IMR-90 (cell line): ENCODE measurements at regions not wholly inside any gene's neighbourhood (a gene's known extent, or its start where the extent isn't known, plus 50 kb on each side); places are given as distances from the start of the nearest gene placed in this dataset.

Experiments
- ATAC-seq: fragments of 200-7000 bp; cut with Tn5 transposase; 2 replicates; pipeline ENCODE4 v1.9.1; 2020; ENCODE audit warnings: low read depth, mild to moderate bottlenecking, moderate library complexity
- BruUV-seq: library from RNA; stranded (reverse); fragments of 400-500 nt; replicated peaks from 2 replicates; lab custom pipeline; 2021; lab: Mats Ljungman, UMichigan
- CTCF ChIA-PET: fragments of 300-600 bp; formaldehyde crosslinking; extraction: SDS; loops from one replicate; lab custom pipeline; 2021; ENCODE audit warnings: antibody characterized with exemption; lab: Yijun Ruan, JAX
- POLR2A ChIA-PET: fragments of 300-600 bp; sonication (Branson Sonifier 250); formaldehyde crosslinking; loops from one replicate; lab custom pipeline; 2022; ENCODE audit warnings: antibody characterized with exemption; ENCODE audit not compliant: unreplicated experiment; lab: Charles Lee
- DNase-seq: peaks from one replicate; pipeline ENCODE4 v3.0.0; 2013
- H2AFZ ChIP-seq: replicated peaks from 2 replicates; pipeline ENCODE3; 2013; ENCODE audit warnings: low read length, mild to moderate bottlenecking; ENCODE audit not compliant: poor library complexity
- H2AK5ac ChIP-seq: 2 replicates; pipeline ENCODE4 v1.6.1; 2013; ENCODE audit warnings: low read depth, low read length, inconsistent platforms
- H2AK9ac ChIP-seq: replicated peaks from 2 replicates; pipeline ENCODE3; 2013; ENCODE audit warnings: mild to moderate bottlenecking, low read depth, low read length, moderate library complexity; ENCODE audit not compliant: poor library complexity
- H2BK120ac ChIP-seq: 2 replicates; pipeline ENCODE4 v1.6.1; 2013; ENCODE audit warnings: low read depth, low read length, inconsistent platforms
- H2BK15ac ChIP-seq: 3 replicates; pipeline ENCODE4 v1.6.1; 2013; ENCODE audit warnings: low read depth, low read length, inconsistent platforms
- H2BK20ac ChIP-seq: 2 replicates; pipeline ENCODE4 v1.6.1; 2013; ENCODE audit warnings: low read depth, mild to moderate bottlenecking, inconsistent platforms, low read length, moderate library complexity
- H2BK5ac ChIP-seq: 2 replicates; pipeline ENCODE4 v1.6.1; 2013; ENCODE audit warnings: mild to moderate bottlenecking, low read depth, low read length, inconsistent platforms; ENCODE audit not compliant: poor library complexity, severe bottlenecking
- H3K14ac ChIP-seq: replicated peaks from 2 replicates; pipeline ENCODE4 v1.6.1; 2013; ENCODE audit warnings: low read depth, low read length, inconsistent platforms
- H3K18ac ChIP-seq: 2 replicates; pipeline ENCODE4 v1.6.1; 2013; ENCODE audit warnings: low read depth, low read length, control low read depth
- H3K23ac ChIP-seq: 2 replicates; pipeline ENCODE4 v1.6.1; 2013; ENCODE audit warnings: low read depth, low read length, inconsistent platforms
- H3K27ac ChIP-seq: 2 replicates; pipeline ENCODE4 v1.5.1; 2013; ENCODE audit warnings: mild to moderate bottlenecking, control low read depth, low read length; ENCODE audit not compliant: insufficient read depth
- H3K27me3 ChIP-seq: 2 replicates; pipeline ENCODE4 v1.6.1; 2013; ENCODE audit warnings: low read length; ENCODE audit not compliant: control insufficient read depth, insufficient read depth
- H3K36me3 ChIP-seq: 2 replicates; pipeline ENCODE4 v1.6.1; 2013; ENCODE audit warnings: low read length, mixed read lengths; ENCODE audit not compliant: control insufficient read depth, insufficient read depth
- H3K4ac ChIP-seq: 2 replicates; pipeline ENCODE4 v1.6.1; 2013; ENCODE audit warnings: low read depth, low read length, inconsistent platforms
- H3K4me1 ChIP-seq: 2 replicates; pipeline ENCODE4 v1.6.1; 2013; ENCODE audit warnings: low read length, mixed read lengths; ENCODE audit not compliant: control insufficient read depth, insufficient read depth
- H3K4me2 ChIP-seq: 2 replicates; pipeline ENCODE4 v1.6.1; 2013; ENCODE audit warnings: low read depth, mild to moderate bottlenecking, control low read depth, low read length, moderate library complexity
- H3K4me3 ChIP-seq: 2 replicates; pipeline ENCODE4 v1.5.1; 2013; ENCODE audit warnings: low read depth, mild to moderate bottlenecking, control low read depth, low read length, moderate library complexity; ENCODE audit not compliant: insufficient read depth
- H3K56ac ChIP-seq: 2 replicates; pipeline ENCODE4 v1.6.1; 2013; ENCODE audit warnings: low read length, inconsistent platforms; ENCODE audit not compliant: insufficient read depth; ENCODE audit errors: extremely low read depth
- H3K79me1 ChIP-seq, 2 experiments: 2 replicates each; pipeline ENCODE4 v1.6.1; 2013; ENCODE audit warnings: low read length in 2 of 2, inconsistent platforms in 1 of 2, low read depth in 1 of 2
- H3K9ac ChIP-seq: 2 replicates; pipeline ENCODE4 v1.6.1; 2013; ENCODE audit warnings: low read depth, low read length, control low read depth
- H3K9me1 ChIP-seq: 2 replicates; pipeline ENCODE4 v1.6.1; 2013; ENCODE audit warnings: low read length, inconsistent platforms; ENCODE audit not compliant: insufficient read depth
- H3K9me3 ChIP-seq: 2 replicates; pipeline ENCODE4 v1.6.1; 2013; ENCODE audit warnings: low read length; ENCODE audit not compliant: control insufficient read depth, insufficient read depth
- H4K20me1 ChIP-seq: 2 replicates; pipeline ENCODE4 v1.6.1; 2013; ENCODE audit warnings: low read length, inconsistent platforms; ENCODE audit not compliant: insufficient read depth
- H4K5ac ChIP-seq: 2 replicates; pipeline ENCODE4 v1.6.1; 2013; ENCODE audit warnings: mild to moderate bottlenecking, low read depth, low read length, control low read depth
- H4K8ac ChIP-seq, 2 experiments: 2 replicates each; pipeline ENCODE4 v1.6.1; 2013; ENCODE audit warnings: low read depth in 2 of 2, low read length in 2 of 2, control low read depth in 1 of 2, inconsistent platforms in 1 of 2
- H4K91ac ChIP-seq: 2 replicates; pipeline ENCODE4 v1.6.1; 2013; ENCODE audit warnings: low read depth, low read length, inconsistent platforms; ENCODE audit not compliant: insufficient read depth
- BHLHE40 ChIP-seq: fragments of 150-350 bp; IDR thresholded peaks from 2 replicates; pipeline ENCODE4 v1.6.1; 2016; ENCODE audit warnings: mild to moderate bottlenecking, low read depth, low read length
- CEBPB ChIP-seq: IDR thresholded peaks from 2 replicates; pipeline ENCODE4 v1.6.1; 2012; ENCODE audit warnings: low read depth, low read length, improper control_type of control experiment
- MAFK ChIP-seq: IDR thresholded peaks from 2 replicates; pipeline ENCODE4 v1.6.1; 2012; ENCODE audit warnings: low read depth, low read length, improper control_type of control experiment
- POLR2A ChIP-seq: IDR thresholded peaks from 2 replicates; pipeline ENCODE4 v1.6.1; 2012; ENCODE audit warnings: mild to moderate bottlenecking, low read depth, low read length
- RAD21 ChIP-seq: IDR thresholded peaks from 2 replicates; pipeline ENCODE4 v1.6.1; 2012; ENCODE audit warnings: low read length, improper control_type of control experiment
- RFX5 ChIP-seq: IDR thresholded peaks from 2 replicates; pipeline ENCODE4 v1.8.0; 2012; ENCODE audit warnings: low read depth, mild to moderate bottlenecking, low read length, moderate library complexity
- SMC3 ChIP-seq: fragments of 150-350 bp; IDR thresholded peaks from 2 replicates; pipeline ENCODE4 v1.6.1; 2016; ENCODE audit warnings: low read depth, mild to moderate bottlenecking, antibody characterized with exemption, low read length, moderate library complexity
- WGBS, 2 experiments: methylation state at CpG; one replicate each; pipeline versions ENCODE4 v1.1.5 to v1.1.7; 2013; ENCODE audit warnings: missing lambda C conversion rate in 2 of 2; ENCODE audit not compliant: insufficient read length in 1 of 2; ENCODE audit errors: extremely low coverage in 2 of 2; 5-methylcytosine and 5-hydroxymethylcytosine counted together
- dilution Hi-C: fragments of 300-500 bp; cut with HindIII; formaldehyde crosslinking; loops from one replicate; pipeline ENCODE4 v1.14.3; 2018; ENCODE audit warnings: low sequenced_read_pairs; ENCODE audit not compliant: unreplicated experiment
- in situ Hi-C: fragments of 300-500 bp; cut with MboI; formaldehyde crosslinking; loops from 3 replicates; pipeline ENCODE4 v1.14.3; 2019; ENCODE audit warnings: low sequenced_read_pairs, inconsistent platforms, mixed read lengths
- intact Hi-C: fragments of 100-400 bp; cut with micrococcal nuclease; formaldehyde crosslinking; loops from 2 replicates; pipeline ENCODE4 v1.10.0; 2022
- TF ChIP-seq, protein P1 (sequence below): conservative IDR thresholded peaks from 2 replicates; pipeline ENCODE4 v1.5.1; 2012; ENCODE audit warnings: mild to moderate bottlenecking, low read depth, low read length, improper control_type of control experiment
- TF ChIP-seq, protein P2 (sequence below): fragments of 150-350 bp; IDR thresholded peaks from 2 replicates; pipeline ENCODE4 v1.6.1; 2016; ENCODE audit warnings: low read depth, mild to moderate bottlenecking, low read length, moderate library complexity, borderline replicate concordance

- CTCF ChIA-PET, result no interaction called here
Measured at GRCh38 chrX:42094218-42094617, 170.9 kb upstream of the CASK start.

More at GRCh38 chrX:42094218-42094617, 170.9 kb upstream of the CASK start:
- Histone ChIP-seq H2BK5ac (peak overlapping the region; percentile 43), H3K56ac (no peak overlapping the region), H3K36me3 (no peaks in the 10 kb centered on the region), H3K9me3 (no peaks in the 10 kb centered on the region), H3K14ac (no peak overlapping the region), H3K4ac (no peak overlapping the region), H4K5ac (no peak overlapping the region; the same call in 1 of the 2 replicates), H2AK9ac (no peak overlapping the region), H3K27ac (no peak overlapping the region), H4K20me1 (no peaks in the 10 kb centered on the region), H3K9me1 (no peaks in the 10 kb centered on the region), H3K9ac (no peak overlapping the region), H3K4me3 (no peak overlapping the region), H3K4me2 (no peak overlapping the region), H2BK120ac (no peak overlapping the region), H4K91ac (no peak overlapping the region), H4K8ac (peak overlapping the region in 1 of 2 experiments; percentile 17), H3K4me1 (peaks cover 7% of the 10 kb centered on the region), H3K18ac (peak overlapping the region; percentile 35; the same call in 1 of the 2 replicates), H2AFZ (no peak overlapping the region), H2BK20ac (peak overlapping the region; percentile 29; the same call in 1 of the 2 replicates), H2AK5ac (no peak overlapping the region), H3K23ac (no peak overlapping the region), H2BK15ac (no peak overlapping the region), H3K79me1 (no peaks in the 10 kb centered on the region), H3K27me3 (no peaks in the 10 kb centered on the region)
- dilution Hi-C loops (no loop called here), in situ Hi-C loops (loop anchor here (25.0 kb wide), 1 partner anchor 532 kb away; no protein-coding TSS in a partner anchor), intact Hi-C loops (no loop called here)
- ATAC-seq, result no peak
- BruUV-seq, result no TSS peak
- peak; percentile 7 for DNase-seq
- TF ChIP-seq, protein P1, sequence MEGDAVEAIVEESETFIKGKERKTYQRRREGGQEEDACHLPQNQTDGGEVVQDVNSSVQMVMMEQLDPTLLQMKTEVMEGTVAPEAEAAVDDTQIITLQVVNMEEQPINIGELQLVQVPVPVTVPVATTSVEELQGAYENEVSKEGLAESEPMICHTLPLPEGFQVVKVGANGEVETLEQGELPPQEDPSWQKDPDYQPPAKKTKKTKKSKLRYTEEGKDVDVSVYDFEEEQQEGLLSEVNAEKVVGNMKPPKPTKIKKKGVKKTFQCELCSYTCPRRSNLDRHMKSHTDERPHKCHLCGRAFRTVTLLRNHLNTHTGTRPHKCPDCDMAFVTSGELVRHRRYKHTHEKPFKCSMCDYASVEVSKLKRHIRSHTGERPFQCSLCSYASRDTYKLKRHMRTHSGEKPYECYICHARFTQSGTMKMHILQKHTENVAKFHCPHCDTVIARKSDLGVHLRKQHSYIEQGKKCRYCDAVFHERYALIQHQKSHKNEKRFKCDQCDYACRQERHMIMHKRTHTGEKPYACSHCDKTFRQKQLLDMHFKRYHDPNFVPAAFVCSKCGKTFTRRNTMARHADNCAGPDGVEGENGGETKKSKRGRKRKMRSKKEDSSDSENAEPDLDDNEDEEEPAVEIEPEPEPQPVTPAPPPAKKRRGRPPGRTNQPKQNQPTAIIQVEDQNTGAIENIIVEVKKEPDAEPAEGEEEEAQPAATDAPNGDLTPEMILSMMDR, result no peak
- no peak for TF ChIP-seq RAD21
- TF ChIP-seq BHLHE40, result no peak
- peak; percentile 46; the same call in 1 of the 2 replicates for TF ChIP-seq CEBPB
- TF ChIP-seq POLR2A, result no peak
- TF ChIP-seq SMC3, result no peak
- TF ChIP-seq, protein P2, sequence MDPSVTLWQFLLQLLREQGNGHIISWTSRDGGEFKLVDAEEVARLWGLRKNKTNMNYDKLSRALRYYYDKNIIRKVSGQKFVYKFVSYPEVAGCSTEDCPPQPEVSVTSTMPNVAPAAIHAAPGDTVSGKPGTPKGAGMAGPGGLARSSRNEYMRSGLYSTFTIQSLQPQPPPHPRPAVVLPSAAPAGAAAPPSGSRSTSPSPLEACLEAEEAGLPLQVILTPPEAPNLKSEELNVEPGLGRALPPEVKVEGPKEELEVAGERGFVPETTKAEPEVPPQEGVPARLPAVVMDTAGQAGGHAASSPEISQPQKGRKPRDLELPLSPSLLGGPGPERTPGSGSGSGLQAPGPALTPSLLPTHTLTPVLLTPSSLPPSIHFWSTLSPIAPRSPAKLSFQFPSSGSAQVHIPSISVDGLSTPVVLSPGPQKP, result no peak
- no peak for TF ChIP-seq RFX5
- no peak for TF ChIP-seq MAFK
- POLR2A ChIA-PET, result no interaction called here
- WGBS, 2 experiments, result no CpG with 5 or more reads among the region's 5 CpGs
